ENCODE measurements at regions not wholly inside any gene's neighbourhood (a gene's known extent, or its start where the extent isn't known, plus 50 kb on each side); places are given as distances from the start of the nearest gene placed in this dataset.

DNA sequence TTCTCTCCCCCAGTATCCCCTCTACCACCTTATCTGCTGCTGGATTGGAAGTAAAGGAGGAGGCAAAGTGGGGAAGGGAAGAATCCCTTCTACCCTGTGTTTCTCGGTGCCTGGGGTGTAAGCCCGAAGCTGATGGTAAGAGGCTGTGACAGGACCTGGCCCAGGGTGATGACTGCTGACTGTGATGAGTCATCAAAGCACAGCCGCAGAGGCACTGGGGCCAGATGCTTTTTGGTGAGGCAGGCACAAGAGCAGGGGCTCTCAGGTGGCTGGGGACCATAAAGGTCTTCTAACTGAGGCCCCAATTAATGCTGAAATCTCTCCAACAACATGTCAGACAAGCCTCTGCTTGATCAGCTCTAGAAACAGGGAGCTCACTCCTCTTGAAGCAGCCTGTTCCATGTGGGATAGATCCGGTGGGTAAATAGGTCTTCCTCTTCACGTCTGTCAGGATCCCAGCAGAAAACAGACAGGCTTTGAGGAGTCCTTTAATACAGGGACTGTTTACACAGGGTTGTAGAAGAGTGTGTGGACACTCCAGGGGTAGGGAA lies 86.1 kb upstream of the PCBD1 start:
- TF ChIP-seq, protein P1, sequence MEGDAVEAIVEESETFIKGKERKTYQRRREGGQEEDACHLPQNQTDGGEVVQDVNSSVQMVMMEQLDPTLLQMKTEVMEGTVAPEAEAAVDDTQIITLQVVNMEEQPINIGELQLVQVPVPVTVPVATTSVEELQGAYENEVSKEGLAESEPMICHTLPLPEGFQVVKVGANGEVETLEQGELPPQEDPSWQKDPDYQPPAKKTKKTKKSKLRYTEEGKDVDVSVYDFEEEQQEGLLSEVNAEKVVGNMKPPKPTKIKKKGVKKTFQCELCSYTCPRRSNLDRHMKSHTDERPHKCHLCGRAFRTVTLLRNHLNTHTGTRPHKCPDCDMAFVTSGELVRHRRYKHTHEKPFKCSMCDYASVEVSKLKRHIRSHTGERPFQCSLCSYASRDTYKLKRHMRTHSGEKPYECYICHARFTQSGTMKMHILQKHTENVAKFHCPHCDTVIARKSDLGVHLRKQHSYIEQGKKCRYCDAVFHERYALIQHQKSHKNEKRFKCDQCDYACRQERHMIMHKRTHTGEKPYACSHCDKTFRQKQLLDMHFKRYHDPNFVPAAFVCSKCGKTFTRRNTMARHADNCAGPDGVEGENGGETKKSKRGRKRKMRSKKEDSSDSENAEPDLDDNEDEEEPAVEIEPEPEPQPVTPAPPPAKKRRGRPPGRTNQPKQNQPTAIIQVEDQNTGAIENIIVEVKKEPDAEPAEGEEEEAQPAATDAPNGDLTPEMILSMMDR (conservative IDR thresholded peaks at IDR 0.05 in 1 of 2, IDR thresholded peaks at IDR 0.05 in 1 of 2; ENCODE audit: extremely low read depth in 1 of 2, insufficient read depth in 1 of 2, low read depth in 1 of 2, low read length in 2 of 2): no peak
- TF ChIP-seq EZH2 (IDR thresholded peaks at IDR 0.05; ENCODE audit: borderline replicate concordance, low read length): no peak
